ENCODE measurements at regions not wholly inside any gene's neighbourhood (a gene's known extent, or its start where the extent isn't known, plus 50 kb on each side); places are given as distances from the start of the nearest gene placed in this dataset.

DNA sequence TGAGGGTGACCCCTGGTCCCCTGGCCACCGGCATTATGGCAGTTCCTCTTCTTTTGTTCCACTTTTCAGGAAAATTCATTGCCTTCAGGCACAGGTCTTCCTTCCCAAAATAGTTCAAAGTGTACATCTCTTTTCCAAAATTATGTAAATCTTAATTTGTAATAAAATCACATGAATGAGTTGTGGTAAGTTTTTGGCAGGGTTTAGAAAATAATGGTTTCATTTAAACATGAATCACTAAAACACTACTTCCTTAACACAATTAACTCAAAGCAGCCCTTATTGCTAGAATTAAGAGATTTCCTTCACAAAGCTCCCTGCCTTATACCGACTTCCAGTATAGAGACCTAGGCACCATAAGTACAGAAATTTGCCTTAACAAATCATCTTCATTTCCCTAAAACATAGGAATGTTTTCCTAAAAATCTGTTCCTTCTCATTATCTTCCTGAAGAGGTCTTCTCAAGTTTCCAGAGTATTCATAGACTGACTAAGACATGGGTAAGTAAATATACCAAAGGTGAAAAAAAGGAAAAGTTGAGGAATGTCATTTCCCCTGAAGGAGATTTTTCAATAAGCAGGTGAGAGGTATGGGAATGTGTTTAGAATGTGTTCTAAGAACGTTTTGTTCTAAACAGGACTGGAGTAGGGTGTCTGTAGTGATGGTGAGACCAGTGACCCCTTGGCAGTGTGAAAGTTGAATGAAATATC is 148.2 kb upstream of the CITED2 start:
- Mint-ChIP-seq H3K9me3 (ENCODE audit: unreplicated experiment) (peaks cover 3% of the 10 kb centered on the region), H3K27ac (ENCODE audit: unreplicated experiment) (no peak overlapping the region), H3K36me3 (ENCODE audit: unreplicated experiment) (no peaks in the 10 kb centered on the region), H3K27me3 (ENCODE audit: unreplicated experiment) (no peaks in the 10 kb centered on the region), H3K4me3 (ENCODE audit: unreplicated experiment) (no peak overlapping the region), H3K4me1 (ENCODE audit: unreplicated experiment) (peaks cover 5% of the 10 kb centered on the region)
- DNase-seq (ENCODE audit: extremely low spot score, unreplicated experiment): no peak
- no peak for TF ChIP-seq CTCF (IDR thresholded peaks at IDR 0.05)

DNA sequence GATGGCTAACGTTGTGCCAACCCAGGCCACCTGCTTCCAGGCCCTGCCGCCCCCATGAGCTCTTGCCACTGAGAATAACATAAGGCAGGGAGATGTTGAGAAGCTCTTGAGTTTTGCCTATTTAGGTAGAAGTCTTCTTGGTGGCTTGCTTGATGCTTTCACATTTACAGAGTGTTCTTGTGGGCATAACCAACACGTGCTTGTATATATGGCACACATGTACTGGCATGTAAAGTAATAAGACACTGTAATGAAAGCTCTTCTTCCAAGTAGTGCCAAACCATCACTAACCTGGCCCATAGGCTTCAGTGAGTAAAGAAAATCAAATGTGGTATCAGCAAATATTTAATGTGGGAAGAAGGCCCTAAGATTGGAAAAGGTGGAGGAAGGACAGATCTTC is 146.9 kb upstream of the CITED2 start:
- Mint-ChIP-seq H3K4me1 (ENCODE audit: unreplicated experiment) (peaks cover 5% of the 10 kb centered on the region), H3K9me3 (ENCODE audit: unreplicated experiment) (peaks cover 3% of the 10 kb centered on the region), H3K27ac (ENCODE audit: unreplicated experiment) (no peak overlapping the region), H3K27me3 (ENCODE audit: unreplicated experiment) (no peaks in the 10 kb centered on the region), H3K4me3 (ENCODE audit: unreplicated experiment) (no peak overlapping the region), H3K36me3 (ENCODE audit: unreplicated experiment) (no peaks in the 10 kb centered on the region)
- DNase-seq (ENCODE audit: extremely low spot score, unreplicated experiment): no peak
- TF ChIP-seq CTCF (IDR thresholded peaks at IDR 0.05): no peak

DNA sequence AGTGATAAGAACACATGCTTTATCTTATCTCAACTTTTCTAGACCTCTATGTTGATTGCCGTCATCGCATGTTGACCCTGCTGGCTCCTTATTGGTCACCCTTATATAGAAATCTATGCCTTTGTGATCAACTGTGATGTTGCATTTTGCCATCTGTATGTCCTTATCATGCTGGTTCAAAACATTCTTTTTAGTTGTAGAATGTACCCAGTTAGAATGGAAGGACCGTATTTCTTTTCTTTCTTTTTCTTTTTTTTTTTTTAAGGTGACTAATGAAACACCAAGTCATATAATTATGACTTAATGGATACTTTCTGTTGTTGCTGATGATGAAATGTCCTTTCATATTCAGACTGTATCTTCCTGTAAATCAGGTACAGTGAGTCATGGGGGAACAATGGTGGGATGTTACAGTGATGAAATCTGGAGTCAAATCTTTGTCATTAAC is 145.9 kb upstream of the CITED2 start:
- Mint-ChIP-seq H3K9me3 (ENCODE audit: unreplicated experiment) (peaks cover 3% of the 10 kb centered on the region), H3K27me3 (ENCODE audit: unreplicated experiment) (no peaks in the 10 kb centered on the region), H3K36me3 (ENCODE audit: unreplicated experiment) (no peaks in the 10 kb centered on the region), H3K27ac (ENCODE audit: unreplicated experiment) (no peak overlapping the region), H3K4me3 (ENCODE audit: unreplicated experiment) (no peak overlapping the region), H3K4me1 (ENCODE audit: unreplicated experiment) (peaks cover 10% of the 10 kb centered on the region)
- no peak for DNase-seq (ENCODE audit: extremely low spot score, unreplicated experiment)
- TF ChIP-seq CTCF (IDR thresholded peaks at IDR 0.05): no peak

DNA sequence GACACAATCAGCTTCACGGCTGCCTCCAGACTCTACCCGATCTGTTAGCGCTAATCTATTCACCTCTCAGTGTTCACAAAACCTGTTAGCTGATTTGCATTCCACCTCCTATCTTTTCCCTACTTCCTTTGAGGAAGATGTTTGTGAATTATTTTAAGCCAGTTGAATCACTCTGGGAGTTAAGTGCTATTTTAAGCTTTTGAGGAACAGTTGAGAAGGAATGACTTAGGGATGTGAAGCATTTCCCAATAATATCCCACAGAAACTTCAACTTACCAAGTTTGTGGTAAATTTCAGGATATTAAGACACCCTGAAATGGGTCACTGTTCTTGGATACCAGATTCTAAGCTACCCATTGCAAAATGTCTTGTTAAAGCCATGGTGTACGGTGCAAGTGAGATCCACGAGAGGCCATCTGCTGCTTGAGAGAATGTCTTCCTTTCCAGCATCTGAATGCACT is 145.2 kb upstream of the CITED2 start:
- TF ChIP-seq CTCF (IDR thresholded peaks at IDR 0.05): no peak
- Mint-ChIP-seq H3K36me3 (ENCODE audit: unreplicated experiment) (no peaks in the 10 kb centered on the region), H3K9me3 (ENCODE audit: unreplicated experiment) (peaks cover 3% of the 10 kb centered on the region), H3K27me3 (ENCODE audit: unreplicated experiment) (no peaks in the 10 kb centered on the region), H3K27ac (ENCODE audit: unreplicated experiment) (no peak overlapping the region), H3K4me1 (ENCODE audit: unreplicated experiment) (peaks cover 17% of the 10 kb centered on the region), H3K4me3 (ENCODE audit: unreplicated experiment) (no peak overlapping the region)
- no peak for DNase-seq (ENCODE audit: extremely low spot score, unreplicated experiment)

- Mint-ChIP-seq H3K9me3 (ENCODE audit: unreplicated experiment) (peaks cover 3% of the 10 kb centered on the region), H3K4me1 (ENCODE audit: unreplicated experiment) (peaks cover 18% of the 10 kb centered on the region), H3K27ac (ENCODE audit: unreplicated experiment) (no peak overlapping the region), H3K4me3 (ENCODE audit: unreplicated experiment) (no peak overlapping the region), H3K27me3 (ENCODE audit: unreplicated experiment) (no peaks in the 10 kb centered on the region), H3K36me3 (ENCODE audit: unreplicated experiment) (no peaks in the 10 kb centered on the region)
- no peak for TF ChIP-seq CTCF (IDR thresholded peaks at IDR 0.05)
- DNase-seq (ENCODE audit: extremely low spot score, unreplicated experiment): no peak
These were observed 144.6 kb upstream of the CITED2 start for GRCh38 chr6:139519097-139519496.

Measured in osteocyte (in vitro differentiated cells).